SU-DHL-6 (cell line): ENCODE measurements at regions not wholly inside any gene's neighbourhood (a gene's known extent, or its start where the extent isn't known, plus 50 kb on each side); places are given as distances from the start of the nearest gene placed in this dataset.

ENCODE experiments used
- H2AFZ ChIP-seq: fragments of 200-600 bp; sonication (generic); 2 replicates; pipeline ENCODE4 v1.6.1; 2014; ENCODE audit warnings: low read depth, mild to moderate bottlenecking, moderate library complexity, mixed read lengths, antibody characterized with exemption, low read length; ENCODE audit not compliant: severe bottlenecking
- H3F3A ChIP-seq: fragments of 200-600 bp; shearing (Covaris generic); 2 replicates; pipeline ENCODE4 v1.6.0; 2016; ENCODE audit warnings: antibody characterized with exemption, mild to moderate bottlenecking; ENCODE audit not compliant: insufficient read depth
- H3K27ac ChIP-seq: fragments of 200-600 bp; sonication (generic); 2 replicates; pipeline ENCODE4 v1.5.1; 2016; ENCODE audit warnings: low read depth, mild to moderate bottlenecking, low read length, moderate library complexity, mixed read lengths
- H3K27me3 ChIP-seq: fragments of 200-600 bp; sonication (generic), shearing (Covaris generic); 2 replicates; pipeline ENCODE4 v1.6.0; 2014; ENCODE audit warnings: mild to moderate bottlenecking, low read length
- H3K36me3 ChIP-seq: fragments of 200-600 bp; sonication (generic); 2 replicates; pipeline ENCODE4 v1.6.1; 2014; ENCODE audit warnings: mild to moderate bottlenecking, low read length, mixed read lengths
- H3K4me2 ChIP-seq: fragments of 300-600, 200-600 bp; shearing (Covaris generic), sonication (generic); 2 replicates; pipeline ENCODE4 v1.6.0; 2014; ENCODE audit warnings: low read length, low read depth, mild to moderate bottlenecking; ENCODE audit not compliant: poor library complexity, severe bottlenecking
- H3K4me3 ChIP-seq: fragments of 200-600 bp; sonication (generic); 2 replicates; pipeline ENCODE4 v1.5.1; 2014; ENCODE audit warnings: antibody characterized with exemption, low read length, mild to moderate bottlenecking, mixed read lengths; ENCODE audit not compliant: insufficient read depth, poor library complexity, severe bottlenecking
- H3K79me2 ChIP-seq: fragments of 200-600 bp; sonication (generic); 2 replicates; pipeline ENCODE4 v1.6.1; 2014; ENCODE audit warnings: mild to moderate bottlenecking, low read length, moderate library complexity; ENCODE audit not compliant: insufficient read depth
- H3K9ac ChIP-seq: fragments of 200-600 bp; sonication (generic); 2 replicates; pipeline ENCODE4 v1.7.0; 2014; ENCODE audit warnings: mild to moderate bottlenecking, low read length
- H3K9me2 ChIP-seq: fragments of 200-600 bp; sonication (generic); replicated peaks from 2 replicates; pipeline ENCODE4 v1.6.1; 2014; ENCODE audit warnings: low read length; ENCODE audit not compliant: insufficient read depth
- H3K9me3 ChIP-seq: fragments of 200-600 bp; sonication (generic); 2 replicates; pipeline ENCODE4 v1.6.1; 2014; ENCODE audit warnings: low read length, mixed read lengths; ENCODE audit not compliant: insufficient read depth
- H4K20me1 ChIP-seq: fragments of 200-600 bp; sonication (generic); 2 replicates; pipeline ENCODE4 v1.6.1; 2014; ENCODE audit warnings: low read depth, mild to moderate bottlenecking, antibody characterized with exemption, low read length, moderate library complexity, mixed read lengths
- CTCF ChIP-seq: fragments of 200-600 bp; sonication (generic); IDR thresholded peaks from one replicate; pipeline ENCODE4 v1.5.1; 2017; ENCODE audit warnings: antibody characterized with exemption, mild to moderate bottlenecking, low read length, moderate library complexity; ENCODE audit not compliant: insufficient read depth, poor library complexity, severe bottlenecking
- EZH2phosphoT487 ChIP-seq: fragments of 200-600 bp; sonication (generic), shearing (Covaris generic); conservative IDR thresholded peaks from 2 replicates; pipeline ENCODE4 v1.6.1; 2018; ENCODE audit warnings: mild to moderate bottlenecking, antibody characterized with exemption, low read length, moderate library complexity, mixed read lengths

DNA sequence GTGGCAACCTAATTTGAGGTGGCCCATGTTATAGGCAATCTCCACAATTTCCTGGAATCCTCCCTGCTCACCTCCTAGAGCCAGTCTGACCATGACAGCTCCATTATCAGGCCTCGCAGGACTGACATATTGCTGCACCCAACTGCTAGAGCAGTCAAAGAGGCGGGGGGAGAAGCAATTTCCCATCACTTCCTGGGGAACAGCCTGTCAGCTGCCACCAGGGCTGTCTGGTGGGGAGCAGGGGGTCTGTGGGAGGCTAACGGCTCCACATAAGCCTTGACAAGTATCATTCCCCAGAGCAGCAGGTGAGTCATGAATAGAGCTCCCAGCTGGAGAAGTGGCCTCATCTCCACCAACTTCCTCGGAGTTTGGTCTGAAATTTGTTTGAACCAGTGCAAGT is 322.9 kb downstream of the MATN1 start:
- H3K9ac ChIP-seq, result no peak overlapping the region
- no peak overlapping the region for H3K4me3 ChIP-seq
- no peaks in the 10 kb centered on the region for H3K9me3 ChIP-seq
- no peak overlapping the region for H3K4me2 ChIP-seq
- H4K20me1 ChIP-seq, result no peaks in the 10 kb centered on the region
- H3K36me3 ChIP-seq, result no peaks in the 10 kb centered on the region
- H3F3A ChIP-seq, result no peaks in the 10 kb centered on the region
- H3K9me2 ChIP-seq, result no peaks in the 10 kb centered on the region
- no peaks in the 10 kb centered on the region for H3K79me2 ChIP-seq
- no peak overlapping the region for H3K27ac ChIP-seq
- no peak for TF ChIP-seq CTCF
- TF ChIP-seq EZH2phosphoT487, result no peak
- no peak overlapping the region for H2AFZ ChIP-seq
- no peaks in the 10 kb centered on the region for H3K27me3 ChIP-seq

DNA sequence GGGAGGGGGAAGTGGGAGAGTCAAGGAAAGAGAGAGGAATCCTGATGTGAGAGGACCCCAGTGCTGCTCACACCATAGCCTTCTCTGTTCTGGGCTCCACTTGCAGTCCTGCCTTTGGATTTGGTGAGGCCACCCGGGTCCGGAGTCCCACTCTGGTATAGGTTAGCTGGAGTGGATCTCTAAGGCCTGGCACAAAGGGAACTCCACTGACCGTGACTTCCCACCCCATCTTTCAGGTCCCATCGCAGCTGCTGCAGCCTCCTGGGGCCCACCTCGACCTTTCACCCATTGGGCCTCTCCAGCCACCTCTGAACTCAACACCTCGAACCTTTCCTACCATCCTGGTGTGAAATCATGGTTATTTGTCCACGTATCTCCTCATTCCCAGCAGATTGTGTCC is 324.4 kb downstream of the MATN1 start:
- Histone ChIP-seq H3K27me3 (no peaks in the 10 kb centered on the region), H3F3A (no peaks in the 10 kb centered on the region), H3K79me2 (no peaks in the 10 kb centered on the region), H3K4me3 (no peak overlapping the region), H2AFZ (no peak overlapping the region), H3K4me2 (no peak overlapping the region), H3K9me2 (no peaks in the 10 kb centered on the region), H3K36me3 (no peaks in the 10 kb centered on the region), H3K27ac (no peak overlapping the region), H3K9ac (no peak overlapping the region), H3K9me3 (no peaks in the 10 kb centered on the region), H4K20me1 (no peaks in the 10 kb centered on the region)
- TF ChIP-seq EZH2phosphoT487 (no peak), CTCF (no peak)

DNA sequence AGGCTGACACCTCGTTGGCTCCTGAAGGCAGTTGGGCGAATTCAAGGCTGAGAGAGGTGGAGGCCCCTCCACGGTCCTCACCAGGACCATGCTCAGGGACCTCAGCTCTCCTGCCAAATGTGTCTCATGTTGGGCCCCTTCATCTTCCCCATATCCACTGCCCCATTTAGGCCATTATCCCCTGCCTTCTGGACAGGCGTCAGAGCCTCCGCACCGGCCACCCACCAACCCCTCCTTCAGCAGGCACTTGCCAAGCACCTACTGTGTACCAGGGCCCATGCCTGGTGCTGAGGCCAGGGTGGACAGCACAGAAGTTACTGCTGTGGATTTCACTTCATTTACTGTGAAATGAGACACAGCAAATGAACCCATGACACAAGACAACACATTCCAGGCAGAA is 325.8 kb downstream of the MATN1 start:
- Histone ChIP-seq H3K4me3 (no peak overlapping the region), H3K79me2 (no peaks in the 10 kb centered on the region), H4K20me1 (no peaks in the 10 kb centered on the region), H3K9me3 (no peaks in the 10 kb centered on the region), H3K36me3 (no peaks in the 10 kb centered on the region), H3K4me2 (no peak overlapping the region), H3K27me3 (no peaks in the 10 kb centered on the region), H2AFZ (no peak overlapping the region), H3F3A (no peaks in the 10 kb centered on the region), H3K27ac (no peak overlapping the region), H3K9ac (no peak overlapping the region), H3K9me2 (no peaks in the 10 kb centered on the region)
- TF ChIP-seq EZH2phosphoT487 (no peak), CTCF (no peak)

DNA sequence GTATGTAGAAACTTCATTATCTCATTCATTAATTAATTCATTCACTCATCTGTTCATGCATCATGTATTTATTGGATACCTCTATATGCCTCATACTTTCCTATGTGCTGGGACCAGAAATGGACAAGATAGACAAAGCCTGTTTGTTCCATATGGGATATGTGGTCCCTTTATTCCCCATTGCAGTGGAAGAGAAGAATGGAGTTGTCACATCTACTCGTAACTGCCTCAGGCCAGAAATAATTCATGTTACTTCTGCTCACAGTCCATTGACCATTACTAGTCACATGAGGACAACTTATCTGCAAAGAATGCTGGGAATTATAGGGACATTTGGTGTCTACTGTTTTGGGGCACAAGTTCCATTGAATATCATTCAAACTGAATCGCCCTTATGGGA is 327.8 kb downstream of the MATN1 start:
- H3F3A ChIP-seq, result no peaks in the 10 kb centered on the region
- no peak overlapping the region for H3K4me3 ChIP-seq
- H3K36me3 ChIP-seq, result no peaks in the 10 kb centered on the region
- H3K9me2 ChIP-seq, result no peaks in the 10 kb centered on the region
- H2AFZ ChIP-seq, result no peak overlapping the region
- no peaks in the 10 kb centered on the region for H4K20me1 ChIP-seq
- H3K4me2 ChIP-seq, result no peak overlapping the region
- no peak overlapping the region for H3K27ac ChIP-seq
- no peaks in the 10 kb centered on the region for H3K27me3 ChIP-seq
- no peak overlapping the region for H3K9ac ChIP-seq
- H3K9me3 ChIP-seq, result no peaks in the 10 kb centered on the region
- H3K79me2 ChIP-seq, result no peaks in the 10 kb centered on the region
- TF ChIP-seq EZH2phosphoT487 (no peak), CTCF (no peak)
